ENCODE measurements at regions not wholly inside any gene's neighbourhood (a gene's known extent, or its start where the extent isn't known, plus 50 kb on each side); places are given as distances from the start of the nearest gene placed in this dataset.
A peak's percentile ranks its signal among the peaks of the same experiment; 100 is the strongest.

DNA sequence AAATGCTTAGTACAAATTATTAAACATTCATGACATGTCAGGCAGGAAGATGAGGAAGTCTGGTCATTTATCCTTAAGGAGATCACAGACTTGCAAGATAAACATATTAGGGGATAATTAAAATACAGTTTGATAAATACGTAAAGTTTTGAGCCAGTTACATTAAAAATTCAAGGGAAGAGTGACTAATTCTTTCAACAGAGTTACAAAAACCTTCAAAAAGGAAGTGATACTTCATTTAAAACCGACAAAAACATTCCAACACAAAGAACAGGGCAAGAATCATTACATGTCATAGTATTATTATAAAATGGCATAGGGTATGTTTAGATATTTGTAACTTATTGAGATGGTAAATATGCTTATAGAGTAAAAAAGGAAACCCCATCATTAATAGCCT is 636.0 kb downstream of the NR4A2 start:
- no peak for DNase-seq (ENCODE audit: low spot score)
- ATAC-seq, result no peak

DNA sequence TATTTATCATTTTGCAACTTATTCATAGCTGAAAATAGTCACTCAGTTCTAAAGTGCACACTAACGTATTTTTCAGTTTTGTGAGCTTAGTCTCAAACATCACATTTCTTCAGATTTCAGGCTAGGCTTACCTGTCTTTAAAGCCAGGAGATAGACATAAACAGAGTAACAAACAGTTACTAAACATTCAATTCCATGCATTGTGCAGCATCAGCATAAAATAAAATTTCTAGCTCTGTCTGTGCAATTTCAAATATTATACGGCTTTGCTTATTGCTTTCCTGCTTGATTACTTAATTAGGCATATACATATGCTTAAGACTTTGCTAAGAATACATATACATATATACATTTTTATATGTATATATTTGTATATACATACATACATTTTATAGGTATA is 637.0 kb downstream of the NR4A2 start:
- DNase-seq (ENCODE audit: low spot score), result no peak
- ATAC-seq, result no peak

DNA sequence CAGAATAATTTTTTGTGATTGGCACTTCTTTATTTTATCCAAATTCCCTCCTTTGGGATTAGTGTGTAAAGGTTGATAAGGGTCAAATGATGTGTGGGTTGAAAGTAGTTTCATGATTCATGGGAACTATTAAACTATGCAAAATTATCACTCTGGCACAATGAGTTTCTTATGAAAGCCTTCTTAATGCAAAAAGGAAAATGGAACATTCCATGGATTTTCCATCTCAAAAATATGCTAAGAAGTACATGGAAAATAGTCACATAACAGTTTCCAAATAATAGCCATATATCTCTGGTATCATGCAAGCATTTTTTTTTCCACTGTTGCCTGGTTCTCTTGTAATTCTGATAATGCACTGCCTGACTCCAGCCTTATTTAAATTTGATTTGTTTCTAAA is 639.7 kb downstream of the NR4A2 start:
- no peak for ATAC-seq
- no peak for DNase-seq (ENCODE audit: low spot score)

DNA sequence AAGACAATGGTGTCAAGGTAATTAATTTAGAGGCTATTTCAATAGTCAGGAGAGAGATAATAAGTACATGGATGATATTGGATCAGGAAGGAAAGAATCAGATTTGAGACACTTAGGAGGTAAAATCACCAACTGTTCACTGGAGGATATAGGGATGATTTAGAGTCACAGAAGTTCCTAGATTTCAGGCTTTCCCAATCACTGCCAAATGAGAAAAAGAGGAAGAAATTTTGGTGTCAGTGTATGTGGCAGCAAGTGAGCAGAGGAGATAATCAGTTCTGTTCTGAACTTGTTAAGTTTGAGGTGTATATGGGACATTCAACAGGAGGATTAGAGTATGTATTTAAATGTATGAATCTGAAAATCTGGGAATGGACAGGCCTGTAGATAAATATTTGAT is 640.4 kb downstream of the NR4A2 start:
- ATAC-seq, result no peak
- no peak for DNase-seq (ENCODE audit: low spot score)

- no peak for ATAC-seq
- DNase-seq (ENCODE audit: low spot score), result no peak
Measured at GRCh38 chr2:155690785-155691184, 641.7 kb downstream of the NR4A2 start.

DNA sequence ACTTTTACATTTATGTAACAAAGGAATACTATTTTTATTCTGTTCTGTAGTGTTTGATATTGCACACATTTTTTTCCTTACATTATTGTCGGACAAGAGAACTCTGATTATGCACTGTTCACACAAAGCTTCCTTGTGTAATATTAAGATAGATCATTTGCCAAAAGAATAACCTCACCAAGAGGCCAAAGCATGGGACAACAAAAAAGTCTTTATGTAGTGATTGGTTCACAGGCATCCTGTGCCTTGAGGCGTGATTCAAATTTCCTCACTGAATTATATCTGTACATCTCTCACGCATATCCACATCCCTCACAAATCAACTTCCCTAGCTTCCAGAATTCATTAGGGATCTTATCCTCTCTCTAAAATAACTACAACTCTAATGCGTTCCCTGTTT is 642.7 kb downstream of the NR4A2 start:
- DNase-seq (ENCODE audit: low spot score) (no peak), ATAC-seq (no peak)

GRCh38 chr2:155687181-155687580 is 645.3 kb downstream of the NR4A2 start:
- ATAC-seq (peak; percentile 12), DNase-seq (ENCODE audit: low spot score) (no peak)

GRCh38 chr2:155679647-155680046 is 652.9 kb downstream of the NR4A2 start:
- DNase-seq (ENCODE audit: low spot score) (no peak), ATAC-seq (no peak)

DNA sequence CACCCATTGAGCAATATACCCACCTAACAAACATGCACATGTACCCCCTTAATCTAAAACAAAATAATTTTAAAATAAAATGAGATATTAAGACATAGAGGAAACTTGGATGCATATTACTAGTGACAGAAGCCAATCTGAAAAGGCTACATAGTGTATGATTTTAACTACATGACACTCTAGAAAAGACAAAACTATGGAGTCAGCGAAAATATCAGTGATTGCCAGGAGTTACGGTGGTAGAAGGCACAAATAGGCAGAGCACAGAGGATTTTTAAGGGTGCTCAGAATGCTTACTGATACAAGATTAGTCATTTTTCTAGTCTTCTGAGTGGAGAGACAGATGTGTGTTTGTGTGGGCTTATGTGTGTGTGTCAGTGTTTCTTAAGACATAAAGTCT is 656.6 kb downstream of the NR4A2 start:
- ATAC-seq, result no peak
- no peak for DNase-seq (ENCODE audit: low spot score)

DNA sequence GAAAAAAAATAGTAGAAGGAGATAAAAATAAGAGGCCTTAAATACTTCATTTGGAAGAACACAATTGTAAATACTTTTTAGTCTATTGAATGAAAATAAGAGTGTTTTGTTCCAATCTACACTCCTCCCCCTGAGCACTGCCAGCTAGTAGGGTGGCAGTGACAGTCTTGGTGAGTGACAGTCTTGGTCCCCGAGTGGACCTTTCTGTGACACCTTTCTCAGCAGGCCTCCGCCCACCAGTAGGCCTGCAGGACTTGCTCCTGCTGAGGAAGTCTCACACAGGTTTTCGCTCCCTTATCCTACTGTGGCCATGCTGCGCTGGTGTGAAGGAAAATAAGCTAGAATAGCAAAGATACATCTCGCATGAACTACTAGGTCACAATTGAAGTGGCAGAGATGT is 666.8 kb downstream of the NR4A2 start:
- DNase-seq (ENCODE audit: low spot score) (no peak), ATAC-seq (no peak)

DNA sequence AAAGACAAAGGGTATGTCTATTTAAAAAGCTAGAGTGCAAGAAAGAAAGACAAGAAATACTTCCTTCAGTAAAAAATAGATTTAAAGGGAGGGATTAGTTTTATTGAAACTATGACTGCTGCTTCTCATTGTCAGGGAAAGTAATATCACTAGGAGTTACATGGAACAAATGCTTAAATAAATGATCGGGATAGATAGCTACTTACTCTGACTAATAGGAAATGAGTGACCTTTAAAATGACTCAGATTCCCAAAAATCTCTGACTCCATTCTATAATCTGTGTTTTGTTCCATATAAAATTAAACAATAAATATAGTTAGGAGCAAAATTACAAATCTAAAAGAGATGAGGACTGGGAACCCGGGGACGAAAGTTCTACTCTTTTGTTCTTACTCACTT is 669.3 kb downstream of the NR4A2 start:
- ATAC-seq, result no peak

DNA sequence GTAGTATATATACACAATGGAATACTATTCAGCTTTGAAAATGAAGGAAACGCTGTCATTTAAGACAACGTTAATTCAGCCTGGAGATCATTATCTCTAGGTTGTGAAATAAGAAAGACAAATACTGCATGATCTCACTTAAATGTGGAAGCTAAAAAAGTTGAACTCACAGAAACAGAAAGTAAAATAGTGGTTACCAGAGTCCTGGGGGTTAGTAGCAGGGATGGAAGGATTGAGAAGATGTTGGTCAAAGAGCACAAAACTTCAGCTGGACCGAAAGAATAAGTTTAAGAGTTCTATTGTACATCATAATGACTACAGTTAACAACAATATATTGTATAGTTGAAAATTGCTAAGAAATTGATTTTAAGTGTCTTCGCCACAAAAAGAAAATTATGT is 670.3 kb downstream of the NR4A2 start:
- no peak for DNase-seq (ENCODE audit: low spot score)

More for the DNA sequence above, 669.3 kb downstream of the NR4A2 start:
- no peak for DNase-seq (ENCODE audit: low spot score)

GRCh38 chr2:155653176-155653575 is 679.3 kb downstream of the NR4A2 start:
- DNase-seq (ENCODE audit: low spot score) (no peak), ATAC-seq (no peak)

More for the DNA sequence above, 670.3 kb downstream of the NR4A2 start:
- ATAC-seq, result no peak

GRCh38 chr2:155651851-155652250 is 680.7 kb downstream of the NR4A2 start:
- no peak for ATAC-seq
- no peak for DNase-seq (ENCODE audit: low spot score)

GRCh38 chr2:155645791-155646190 is 686.7 kb downstream of the NR4A2 start:
- ATAC-seq (no peak), DNase-seq (ENCODE audit: low spot score) (no peak)

- DNase-seq (ENCODE audit: low spot score), result no peak
Measured at GRCh38 chr2:155643056-155643775, 689.3 kb downstream of the NR4A2 start.

GRCh38 chr2:155633887-155634570 is 698.5 kb downstream of the NR4A2 start:
- DNase-seq (ENCODE audit: low spot score) (no peak), ATAC-seq (no peak)

More at GRCh38 chr2:155643056-155643775, 689.3 kb downstream of the NR4A2 start:
- ATAC-seq, result no peak

GRCh38 chr2:155633060-155633839 is 699.3 kb downstream of the NR4A2 start:
- no peak for DNase-seq (ENCODE audit: low spot score)
- ATAC-seq, result no peak

DNA sequence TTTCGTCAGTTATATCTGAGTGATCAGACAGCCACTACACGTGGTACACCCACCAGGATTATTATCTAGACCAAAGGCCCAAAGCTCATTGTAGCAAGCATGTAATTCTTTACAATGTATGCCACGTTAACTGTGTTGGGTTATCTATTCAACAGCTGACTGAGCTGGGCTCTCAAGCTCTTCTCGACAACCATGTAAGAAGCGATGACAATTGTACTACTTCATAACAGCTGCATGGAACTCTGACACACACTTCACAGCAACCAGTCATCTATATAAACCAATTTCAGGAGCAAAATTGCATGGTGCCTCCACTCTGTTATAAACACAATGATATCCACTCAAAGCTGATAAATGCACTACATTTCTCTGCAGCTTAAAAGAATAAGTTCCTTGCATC is 701.8 kb downstream of the NR4A2 start:
- DNase-seq (ENCODE audit: low spot score), result no peak
- no peak for ATAC-seq

GRCh38 chr2:155622443-155622842 is 710.1 kb downstream of the NR4A2 start:
- no peak for ATAC-seq
- DNase-seq (ENCODE audit: low spot score), result no peak

DNA sequence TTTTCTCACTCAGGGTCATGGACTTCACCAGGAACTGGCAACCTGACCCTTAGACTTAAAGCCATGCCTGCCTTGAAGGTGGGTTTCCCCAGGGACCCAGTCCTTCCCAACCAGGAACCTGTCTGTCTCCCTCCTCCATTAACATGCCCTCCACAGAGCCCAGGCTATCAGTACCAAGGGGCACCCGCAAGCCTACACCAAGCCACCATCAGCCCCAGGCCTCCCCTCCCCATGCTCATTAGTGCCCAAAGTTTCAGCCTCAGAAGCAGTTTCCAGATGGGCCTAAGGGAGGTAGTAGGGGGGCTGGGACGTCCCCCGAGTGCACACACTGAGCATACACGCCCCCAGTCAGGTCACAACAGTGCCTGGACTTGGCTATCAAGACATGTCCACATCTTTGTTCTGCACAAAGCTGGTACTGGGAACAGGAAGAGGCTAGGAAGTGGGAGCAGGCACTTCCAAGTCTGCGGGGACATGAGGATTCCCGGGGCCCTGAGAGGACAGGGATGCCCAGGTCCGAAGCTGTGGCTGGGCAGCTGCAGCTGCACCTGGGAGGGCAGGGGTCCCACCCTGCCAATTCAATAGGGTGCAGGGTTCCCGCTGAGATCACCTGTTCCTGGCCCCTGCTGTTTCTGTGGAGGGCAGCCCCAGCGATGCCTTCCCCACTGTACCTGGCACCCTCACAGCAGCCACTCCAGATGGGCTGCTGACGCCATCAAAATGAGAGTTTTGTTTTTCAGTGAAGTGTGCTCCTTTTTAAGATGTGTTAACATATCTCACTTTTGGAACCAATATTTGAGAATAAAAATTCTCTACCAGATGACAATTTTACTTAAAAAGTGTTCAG is 731.4 kb downstream of the NR4A2 start:
- DNase-seq (ENCODE audit: low spot score), result no peak
- ATAC-seq, result no peak
